ENCODE measurements at regions not wholly inside any gene's neighbourhood (a gene's known extent, or its start where the extent isn't known, plus 50 kb on each side); places are given as distances from the start of the nearest gene placed in this dataset.

DNA sequence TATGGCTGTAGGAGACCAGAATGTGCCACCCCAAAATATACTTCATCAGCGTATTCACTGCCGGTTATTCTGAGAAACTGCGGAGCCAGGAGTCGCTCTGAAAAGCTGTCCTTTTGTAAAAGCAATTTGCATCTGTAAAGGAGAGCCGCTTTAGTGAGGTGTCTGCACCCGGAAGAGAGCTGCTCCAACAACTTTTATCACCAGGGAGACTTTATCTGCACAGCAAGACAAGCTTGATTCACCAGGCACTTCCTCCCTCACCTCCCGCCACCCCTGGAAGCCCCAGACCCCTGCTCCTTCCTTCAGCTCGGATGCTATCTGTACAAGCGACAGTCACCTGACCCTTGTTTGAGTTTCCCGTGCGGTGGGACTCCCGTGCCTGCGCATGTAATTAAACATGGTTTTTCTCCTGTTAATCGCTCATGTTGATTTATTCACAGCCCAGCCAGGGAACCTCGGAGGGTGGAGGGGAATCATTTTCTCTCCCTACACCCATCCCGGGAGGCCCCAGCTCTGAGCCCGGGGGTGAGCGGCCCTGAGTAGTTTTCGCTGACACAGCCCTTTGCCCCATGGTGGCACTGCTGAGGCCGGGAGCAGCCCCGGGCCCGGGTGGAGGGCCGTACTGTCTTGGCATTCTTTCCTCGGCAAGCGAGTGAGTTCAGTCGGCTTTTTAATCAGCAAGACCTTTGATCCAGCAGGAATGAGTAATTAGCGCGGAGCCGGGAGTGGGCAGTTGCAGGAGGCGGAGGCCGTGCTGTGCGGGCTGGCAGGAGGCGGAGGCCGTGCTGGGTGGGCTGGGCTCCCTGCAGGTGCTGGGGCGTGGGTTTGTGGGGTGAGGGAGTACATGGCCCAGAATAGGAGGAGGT lies 222.7 kb upstream of the CIBAR2 start:
- TF ChIP-seq, protein P1, sequence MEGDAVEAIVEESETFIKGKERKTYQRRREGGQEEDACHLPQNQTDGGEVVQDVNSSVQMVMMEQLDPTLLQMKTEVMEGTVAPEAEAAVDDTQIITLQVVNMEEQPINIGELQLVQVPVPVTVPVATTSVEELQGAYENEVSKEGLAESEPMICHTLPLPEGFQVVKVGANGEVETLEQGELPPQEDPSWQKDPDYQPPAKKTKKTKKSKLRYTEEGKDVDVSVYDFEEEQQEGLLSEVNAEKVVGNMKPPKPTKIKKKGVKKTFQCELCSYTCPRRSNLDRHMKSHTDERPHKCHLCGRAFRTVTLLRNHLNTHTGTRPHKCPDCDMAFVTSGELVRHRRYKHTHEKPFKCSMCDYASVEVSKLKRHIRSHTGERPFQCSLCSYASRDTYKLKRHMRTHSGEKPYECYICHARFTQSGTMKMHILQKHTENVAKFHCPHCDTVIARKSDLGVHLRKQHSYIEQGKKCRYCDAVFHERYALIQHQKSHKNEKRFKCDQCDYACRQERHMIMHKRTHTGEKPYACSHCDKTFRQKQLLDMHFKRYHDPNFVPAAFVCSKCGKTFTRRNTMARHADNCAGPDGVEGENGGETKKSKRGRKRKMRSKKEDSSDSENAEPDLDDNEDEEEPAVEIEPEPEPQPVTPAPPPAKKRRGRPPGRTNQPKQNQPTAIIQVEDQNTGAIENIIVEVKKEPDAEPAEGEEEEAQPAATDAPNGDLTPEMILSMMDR (IDR thresholded peaks at IDR 0.05): no peak
- H3K9me3 ChIP-seq: no peaks in the 10 kb centered on the region
- H3K4me3 ChIP-seq: peak overlapping the region; percentile 29
- peak; percentile 41 to 54 for ATAC-seq
- no peak for DNase-seq
- intact Hi-C loops (cut with DNase I): no loop called here
- H3K4me1 ChIP-seq: peaks cover 16% of the 10 kb centered on the region
- no peaks in the 10 kb centered on the region for H3K36me3 ChIP-seq
- no peaks in the 10 kb centered on the region for H3K27me3 ChIP-seq (ENCODE audit: low read depth)
- peak overlapping the region; percentile 24 for H3K27ac ChIP-seq

DNA sequence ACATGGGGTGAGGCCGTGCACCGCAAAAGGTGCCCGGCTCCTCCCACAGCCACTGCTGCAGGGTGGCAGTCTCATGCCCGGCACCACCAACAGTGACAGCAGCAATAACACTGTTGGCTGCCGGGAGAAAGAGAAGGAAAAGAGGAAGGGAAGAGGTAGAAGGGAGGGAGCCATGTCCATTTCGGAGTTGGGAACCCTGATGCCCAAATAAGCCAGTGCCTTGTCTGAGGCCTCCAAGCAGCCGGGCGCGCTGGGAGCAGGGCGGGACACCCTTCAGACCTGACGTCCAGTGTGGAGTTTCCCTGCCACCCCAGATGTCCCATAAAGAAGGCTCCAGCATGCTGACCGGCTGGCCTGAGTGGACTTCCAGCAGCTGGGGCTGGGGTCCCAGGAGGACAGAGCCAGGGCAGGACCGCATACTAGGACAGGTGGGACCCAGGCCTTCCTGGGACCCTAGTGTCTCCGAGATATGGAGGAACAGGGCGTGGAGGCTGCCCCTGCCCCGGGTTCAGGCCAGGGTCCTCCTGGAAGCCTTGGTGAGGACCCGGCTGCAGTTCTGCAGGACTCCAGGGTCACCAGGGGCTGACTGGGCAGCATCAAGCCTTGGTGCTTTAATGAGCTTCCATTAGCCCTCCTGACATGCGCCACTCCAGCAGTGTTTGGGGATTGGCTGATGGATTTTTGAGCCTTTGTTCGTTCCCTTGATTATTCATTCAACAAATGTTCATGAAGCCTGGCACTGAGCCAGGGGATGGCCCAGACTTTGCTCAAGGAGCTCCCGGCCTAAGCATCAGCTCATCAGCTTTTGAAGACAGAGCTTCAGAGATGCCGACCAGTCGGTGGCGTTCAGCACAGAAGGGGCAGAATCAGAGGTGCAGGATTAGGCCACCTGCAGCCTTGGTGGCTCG lies 223.6 kb upstream of the CIBAR2 start:
- H3K9me3 ChIP-seq: no peaks in the 10 kb centered on the region
- H3K36me3 ChIP-seq: no peaks in the 10 kb centered on the region
- H3K27ac ChIP-seq: peak overlapping the region; percentile 24
- H3K4me1 ChIP-seq: peaks cover 7% of the 10 kb centered on the region
- DNase-seq (no peak), ATAC-seq (no peak)
- TF ChIP-seq, protein P1 (IDR thresholded peaks at IDR 0.05): no peak
- no peaks in the 10 kb centered on the region for H3K27me3 ChIP-seq (ENCODE audit: low read depth)
- intact Hi-C loops (cut with DNase I): no loop called here
- peak overlapping the region; percentile 29 for H3K4me3 ChIP-seq

DNA sequence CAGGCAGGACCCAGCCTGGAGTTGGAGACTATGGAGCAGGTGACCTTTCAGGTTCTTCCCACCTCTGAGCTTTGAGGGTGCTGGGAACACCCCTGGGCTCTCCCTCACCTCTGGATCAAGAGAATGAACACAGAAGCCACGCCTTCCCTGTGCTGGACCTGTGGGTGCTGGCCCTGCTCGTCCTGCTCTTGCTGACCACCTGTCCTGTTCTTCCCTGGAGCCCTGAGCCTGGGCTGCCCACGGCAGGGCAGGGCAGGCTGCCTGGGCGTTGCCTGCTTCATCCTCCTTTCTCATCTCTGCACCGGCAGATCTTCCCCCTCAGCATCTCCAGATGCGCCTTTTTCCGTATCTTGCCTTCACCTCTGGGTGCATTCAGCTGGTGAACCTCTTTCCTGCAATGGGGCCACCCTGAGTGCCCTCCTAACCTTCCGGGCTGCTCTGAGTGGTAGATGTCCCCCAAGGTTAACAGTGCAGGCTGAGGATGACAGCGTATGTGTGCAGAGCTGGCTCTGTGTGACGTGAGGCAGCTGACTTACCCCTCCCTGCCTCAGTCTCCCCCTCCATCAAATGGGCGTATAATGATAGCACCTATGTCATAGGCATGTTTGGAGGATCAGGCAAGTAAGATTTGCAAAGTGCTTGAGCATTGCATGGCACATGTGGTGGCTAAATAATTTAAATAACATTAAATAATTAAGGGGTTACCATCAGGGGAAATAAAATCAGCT lies 225.8 kb upstream of the CIBAR2 start:
- ATAC-seq: no peak
- no peak for DNase-seq
- Histone ChIP-seq H3K27me3 (ENCODE audit: low read depth) (no peaks in the 10 kb centered on the region), H3K4me1 (peaks cover 6% of the 10 kb centered on the region), H3K27ac (no peak overlapping the region), H3K4me3 (no peak overlapping the region), H3K9me3 (no peaks in the 10 kb centered on the region), H3K36me3 (no peaks in the 10 kb centered on the region)
- TF ChIP-seq, protein P1 (IDR thresholded peaks at IDR 0.05): no peak
- intact Hi-C loops (cut with DNase I): no loop called here

DNA sequence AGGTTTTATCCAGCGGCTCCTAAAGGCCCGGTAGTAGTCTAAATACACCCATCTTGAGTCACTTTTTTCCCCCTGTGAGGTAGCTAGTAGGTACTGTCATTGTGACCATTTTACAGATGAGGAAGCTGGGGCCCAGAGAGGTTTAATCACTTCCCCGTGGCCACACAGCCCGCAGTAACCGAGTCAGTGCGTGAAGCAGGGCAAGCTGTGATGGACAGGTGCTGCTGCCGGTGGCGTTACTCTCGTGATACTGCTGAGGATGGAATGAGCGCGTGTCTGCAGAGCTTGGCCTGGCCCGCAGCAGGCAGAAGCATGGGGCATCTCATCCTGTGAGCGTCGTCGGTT lies 226.3 kb upstream of the CIBAR2 start:
- H3K36me3 ChIP-seq: no peaks in the 10 kb centered on the region
- ATAC-seq (no peak), DNase-seq (no peak)
- H3K4me3 ChIP-seq: no peak overlapping the region
- TF ChIP-seq, protein P1 (IDR thresholded peaks at IDR 0.05): no peak
- intact Hi-C loops (cut with DNase I): no loop called here
- H3K27me3 ChIP-seq (ENCODE audit: low read depth): no peaks in the 10 kb centered on the region
- no peak overlapping the region for H3K27ac ChIP-seq
- no peaks in the 10 kb centered on the region for H3K9me3 ChIP-seq
- peaks cover 6% of the 10 kb centered on the region for H3K4me1 ChIP-seq

DNA sequence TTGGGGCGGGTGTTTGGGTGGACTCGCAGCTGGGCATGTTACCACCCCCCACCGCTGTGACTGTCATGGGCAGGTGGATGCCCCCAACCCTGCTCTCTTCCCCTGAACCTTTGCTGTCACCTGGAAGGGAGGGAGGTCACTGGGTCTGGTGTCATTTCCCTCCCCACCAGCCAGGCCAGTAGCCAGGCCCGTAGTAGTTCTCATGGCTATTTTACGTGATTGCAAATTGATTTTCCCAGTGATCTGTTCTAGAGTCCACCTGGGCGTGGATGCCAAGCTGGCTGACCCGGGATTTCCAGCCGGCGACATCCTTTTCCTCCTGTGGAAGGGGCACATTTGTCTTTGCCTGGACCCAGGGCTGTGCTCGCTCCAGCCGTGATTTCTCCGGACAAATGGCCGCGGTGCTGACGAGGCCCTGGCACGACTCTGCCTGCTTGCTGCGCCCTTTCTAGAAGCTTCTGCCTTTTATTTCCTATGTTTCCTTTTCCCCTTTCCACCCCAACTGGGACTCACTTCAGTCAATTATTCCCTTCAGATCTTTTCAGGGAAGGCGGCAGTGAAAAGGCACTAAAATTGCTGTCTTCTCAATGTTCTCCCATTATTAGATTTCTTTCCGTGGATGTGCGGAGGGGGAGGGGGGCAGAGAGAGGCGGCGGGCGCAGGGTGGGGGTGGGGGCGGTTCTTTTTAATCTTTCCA lies 226.9 kb upstream of the CIBAR2 start:
- ATAC-seq (no peak), DNase-seq (no peak)
- TF ChIP-seq, protein P1 (IDR thresholded peaks at IDR 0.05): no peak

More for the DNA sequence above, 226.9 kb upstream of the CIBAR2 start:
- Histone ChIP-seq H3K9me3 (no peaks in the 10 kb centered on the region), H3K4me3 (no peak overlapping the region), H3K27ac (no peak overlapping the region), H3K4me1 (peaks cover 6% of the 10 kb centered on the region), H3K27me3 (ENCODE audit: low read depth) (no peaks in the 10 kb centered on the region), H3K36me3 (no peaks in the 10 kb centered on the region)
- intact Hi-C loops (cut with DNase I): no loop called here

Measured in lower lobe of right lung (tissue), 2 donors.